Nephron (organoid): ENCODE measurements at regions not wholly inside any gene's neighbourhood (a gene's known extent, or its start where the extent isn't known, plus 50 kb on each side); places are given as distances from the start of the nearest gene placed in this dataset.

ENCODE experiments used
- H3K27ac Mint-ChIP-seq, 3 experiments: 2 replicates each; pipeline ENCODE4 v1.8.0; 2020; ENCODE audit warnings: mixed read lengths in 3 of 3, mild to moderate bottlenecking in 2 of 3, moderate library complexity in 1 of 3
- H3K27me3 Mint-ChIP-seq: 2 replicates; pipeline ENCODE4 v1.8.0; 2021; ENCODE audit warnings: low read depth, mild to moderate bottlenecking, moderate library complexity, mixed read lengths
- H3K36me3 Mint-ChIP-seq: 2 replicates; pipeline ENCODE4 v1.8.0; 2020; ENCODE audit warnings: low read depth, mixed read lengths
- H3K4me1 Mint-ChIP-seq: 2 replicates; pipeline ENCODE4 v1.8.0; 2020; ENCODE audit warnings: mixed read lengths
- H3K4me3 Mint-ChIP-seq, 3 experiments: 2 replicates each; pipeline ENCODE4 v1.8.0; 2020; ENCODE audit warnings: mild to moderate bottlenecking in 3 of 3, mixed read lengths in 3 of 3, moderate library complexity in 2 of 3
- H3K9me3 Mint-ChIP-seq: 2 replicates; pipeline ENCODE4 v1.8.0; 2020; ENCODE audit warnings: mixed read lengths
- TF ChIP-seq, protein P1 (sequence below), 3 experiments: fragments of 200-600 bp; sonication (generic); IDR thresholded peaks; one replicate each; pipeline ENCODE4 v1.5.0; 2021; ENCODE audit warnings: antibody characterized with exemption in 3 of 3; ENCODE audit not compliant: unreplicated experiment in 3 of 3

DNA sequence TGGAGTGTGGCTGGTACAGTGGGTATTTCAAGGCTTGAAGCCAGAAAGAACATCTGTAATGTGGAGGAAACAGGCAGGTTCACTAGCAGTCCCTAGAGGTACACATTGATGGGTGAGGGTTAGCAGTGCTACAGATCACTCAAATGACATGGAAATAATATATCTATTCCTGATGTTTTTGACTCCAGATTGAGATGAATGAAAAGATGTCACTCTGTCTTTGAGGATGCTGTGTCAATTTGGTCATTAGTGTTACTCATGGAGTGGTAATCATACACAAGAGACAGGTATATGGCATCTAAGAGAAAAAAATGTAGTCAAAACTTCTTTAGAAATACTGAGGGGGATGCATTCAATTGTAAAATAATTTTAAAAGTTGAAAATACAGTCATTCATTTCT lies 135.1 kb downstream of the ZIC1 start:
- Mint-ChIP-seq H3K4me3 (no peak overlapping the region), H3K9me3 (peaks cover 26% of the 10 kb centered on the region), H3K27ac (no peak overlapping the region), H3K4me1 (no peaks in the 10 kb centered on the region), H3K36me3 (no peaks in the 10 kb centered on the region), H3K27me3 (no peaks in the 10 kb centered on the region)
- TF ChIP-seq, protein P1, sequence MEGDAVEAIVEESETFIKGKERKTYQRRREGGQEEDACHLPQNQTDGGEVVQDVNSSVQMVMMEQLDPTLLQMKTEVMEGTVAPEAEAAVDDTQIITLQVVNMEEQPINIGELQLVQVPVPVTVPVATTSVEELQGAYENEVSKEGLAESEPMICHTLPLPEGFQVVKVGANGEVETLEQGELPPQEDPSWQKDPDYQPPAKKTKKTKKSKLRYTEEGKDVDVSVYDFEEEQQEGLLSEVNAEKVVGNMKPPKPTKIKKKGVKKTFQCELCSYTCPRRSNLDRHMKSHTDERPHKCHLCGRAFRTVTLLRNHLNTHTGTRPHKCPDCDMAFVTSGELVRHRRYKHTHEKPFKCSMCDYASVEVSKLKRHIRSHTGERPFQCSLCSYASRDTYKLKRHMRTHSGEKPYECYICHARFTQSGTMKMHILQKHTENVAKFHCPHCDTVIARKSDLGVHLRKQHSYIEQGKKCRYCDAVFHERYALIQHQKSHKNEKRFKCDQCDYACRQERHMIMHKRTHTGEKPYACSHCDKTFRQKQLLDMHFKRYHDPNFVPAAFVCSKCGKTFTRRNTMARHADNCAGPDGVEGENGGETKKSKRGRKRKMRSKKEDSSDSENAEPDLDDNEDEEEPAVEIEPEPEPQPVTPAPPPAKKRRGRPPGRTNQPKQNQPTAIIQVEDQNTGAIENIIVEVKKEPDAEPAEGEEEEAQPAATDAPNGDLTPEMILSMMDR (IDR thresholded peaks at IDR 0.05; ENCODE audit: unreplicated experiment in 3 of 3): no peak

DNA sequence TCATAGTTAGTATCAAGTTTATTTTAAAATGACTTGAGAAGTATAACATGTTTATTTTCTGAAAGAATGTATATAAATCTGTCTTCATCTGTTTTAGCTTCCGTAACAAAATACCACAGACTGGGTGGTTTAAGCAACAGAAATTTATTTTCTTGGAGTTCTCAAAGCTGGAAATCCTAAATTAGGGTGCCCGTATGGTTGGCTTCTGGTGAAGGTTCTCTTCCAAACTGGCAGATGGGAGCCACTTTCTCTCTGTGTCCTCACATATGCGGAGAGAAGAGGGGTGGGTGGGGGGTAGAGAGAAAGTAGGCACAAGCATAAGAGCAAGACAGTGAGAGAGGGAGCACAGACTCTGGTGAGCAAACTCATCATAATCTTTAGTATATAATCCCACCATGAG lies 142.3 kb downstream of the ZIC1 start:
- H3K4me1 Mint-ChIP-seq: peaks cover 10% of the 10 kb centered on the region
- H3K36me3 Mint-ChIP-seq: no peaks in the 10 kb centered on the region
- H3K4me3 Mint-ChIP-seq: no peak overlapping the region
- TF ChIP-seq, protein P1 (IDR thresholded peaks at IDR 0.05; ENCODE audit: unreplicated experiment in 3 of 3): no peak
- H3K27ac Mint-ChIP-seq: no peak overlapping the region
- peaks cover 7% of the 10 kb centered on the region for H3K9me3 Mint-ChIP-seq
- H3K27me3 Mint-ChIP-seq: no peaks in the 10 kb centered on the region

DNA sequence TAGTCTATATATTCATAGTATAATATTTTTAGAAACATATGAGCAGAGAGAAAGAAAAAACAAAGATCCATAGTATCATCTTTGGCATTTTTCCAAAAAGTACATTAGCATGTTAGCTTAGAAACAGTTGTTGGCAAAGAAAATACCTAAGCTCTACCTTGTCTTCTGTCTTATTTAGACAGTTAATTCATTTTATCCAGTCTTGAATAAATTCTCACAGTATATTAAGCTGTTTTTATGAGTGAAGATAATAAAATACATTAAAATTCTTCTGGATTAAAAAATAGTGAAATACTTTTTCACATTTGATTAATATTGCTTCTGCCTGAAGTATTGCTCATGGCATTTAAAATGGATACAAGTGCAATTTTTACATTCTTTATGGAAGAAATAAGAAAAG lies 145.2 kb downstream of the ZIC1 start:
- H3K4me1 Mint-ChIP-seq: peaks cover 10% of the 10 kb centered on the region
- no peaks in the 10 kb centered on the region for H3K36me3 Mint-ChIP-seq
- H3K4me3 Mint-ChIP-seq: no peak overlapping the region
- H3K27ac Mint-ChIP-seq: no peak overlapping the region
- no peaks in the 10 kb centered on the region for H3K27me3 Mint-ChIP-seq
- TF ChIP-seq, protein P1 (IDR thresholded peaks at IDR 0.05; ENCODE audit: unreplicated experiment in 3 of 3): no peak
- peaks cover 3% of the 10 kb centered on the region for H3K9me3 Mint-ChIP-seq

DNA sequence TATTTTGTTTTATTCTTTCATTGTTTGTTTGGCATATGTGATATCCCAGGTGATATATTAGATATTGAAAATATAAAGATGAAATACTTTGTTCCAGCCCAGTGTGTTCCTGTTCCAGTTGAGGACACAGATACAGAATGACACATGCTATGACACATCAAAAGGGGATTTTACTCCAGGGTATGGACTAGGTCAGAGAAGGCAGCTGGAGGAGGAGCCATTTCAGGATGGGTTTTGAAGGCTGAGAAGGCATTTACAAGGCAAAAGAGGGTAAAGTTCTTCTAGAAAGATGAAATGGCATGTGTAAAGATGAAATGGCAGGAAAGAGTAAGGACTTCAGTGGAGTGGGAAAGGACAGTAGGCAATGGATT lies 163.8 kb downstream of the ZIC1 start:
- no peaks in the 10 kb centered on the region for H3K36me3 Mint-ChIP-seq
- TF ChIP-seq, protein P1 (IDR thresholded peaks at IDR 0.05; ENCODE audit: unreplicated experiment in 3 of 3): no peak

DNA sequence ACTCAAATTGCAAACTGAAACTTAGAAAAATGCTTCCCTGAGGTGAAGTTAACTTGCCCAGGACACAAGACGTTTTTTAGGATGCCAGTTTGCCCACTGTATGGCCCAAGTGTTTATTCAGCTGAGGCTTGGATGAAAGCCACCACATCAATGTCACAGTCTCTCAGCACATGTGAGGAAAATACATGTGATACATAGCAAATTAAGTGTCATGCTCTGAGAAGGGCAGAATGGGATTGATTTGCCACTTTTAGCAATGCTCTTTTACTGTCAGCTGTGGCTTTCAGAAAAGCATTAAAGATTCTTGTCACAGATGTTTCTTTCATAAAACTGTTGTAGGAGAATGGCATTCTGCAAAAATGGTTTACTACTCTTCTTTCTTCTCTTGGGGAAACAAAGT lies 165.5 kb downstream of the ZIC1 start:
- H3K27ac Mint-ChIP-seq: no peak overlapping the region
- H3K4me3 Mint-ChIP-seq: no peak overlapping the region
- peaks cover 4% of the 10 kb centered on the region for H3K9me3 Mint-ChIP-seq
- H3K4me1 Mint-ChIP-seq: peaks cover 8% of the 10 kb centered on the region
- no peaks in the 10 kb centered on the region for H3K27me3 Mint-ChIP-seq
- no peaks in the 10 kb centered on the region for H3K36me3 Mint-ChIP-seq
- TF ChIP-seq, protein P1 (IDR thresholded peaks at IDR 0.05; ENCODE audit: unreplicated experiment in 3 of 3): no peak

More for the DNA sequence above, 163.8 kb downstream of the ZIC1 start:
- Mint-ChIP-seq H3K9me3 (peaks cover 4% of the 10 kb centered on the region), H3K4me1 (peaks cover 8% of the 10 kb centered on the region), H3K4me3 (no peak overlapping the region), H3K27me3 (no peaks in the 10 kb centered on the region), H3K27ac (no peak overlapping the region)

DNA sequence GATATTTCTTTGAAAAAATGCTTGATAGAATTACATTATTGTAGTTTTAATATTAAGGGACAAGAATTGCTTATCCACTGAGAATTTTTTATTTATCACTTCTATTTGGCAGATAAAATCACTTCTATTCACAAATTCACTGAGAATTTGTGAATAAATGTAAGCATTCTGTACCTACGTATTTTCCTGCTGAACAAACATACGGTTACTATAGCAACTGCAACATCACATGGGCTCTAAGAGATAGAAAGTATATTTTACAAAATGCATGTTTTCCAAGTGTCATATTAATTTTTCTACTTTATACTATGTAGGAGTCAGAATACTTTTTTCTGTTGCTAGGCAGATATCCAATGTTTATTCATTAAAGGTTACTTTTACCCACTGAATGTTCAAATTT lies 166.2 kb downstream of the ZIC1 start:
- Mint-ChIP-seq H3K27ac (no peak overlapping the region), H3K36me3 (no peaks in the 10 kb centered on the region), H3K4me1 (peaks cover 8% of the 10 kb centered on the region), H3K9me3 (peaks cover 4% of the 10 kb centered on the region), H3K27me3 (no peaks in the 10 kb centered on the region), H3K4me3 (no peak overlapping the region)
- TF ChIP-seq, protein P1 (IDR thresholded peaks at IDR 0.05; ENCODE audit: unreplicated experiment in 3 of 3): no peak
